ENCODE measurements at regions not wholly inside any gene's neighbourhood (a gene's known extent, or its start where the extent isn't known, plus 50 kb on each side); places are given as distances from the start of the nearest gene placed in this dataset.

DNA sequence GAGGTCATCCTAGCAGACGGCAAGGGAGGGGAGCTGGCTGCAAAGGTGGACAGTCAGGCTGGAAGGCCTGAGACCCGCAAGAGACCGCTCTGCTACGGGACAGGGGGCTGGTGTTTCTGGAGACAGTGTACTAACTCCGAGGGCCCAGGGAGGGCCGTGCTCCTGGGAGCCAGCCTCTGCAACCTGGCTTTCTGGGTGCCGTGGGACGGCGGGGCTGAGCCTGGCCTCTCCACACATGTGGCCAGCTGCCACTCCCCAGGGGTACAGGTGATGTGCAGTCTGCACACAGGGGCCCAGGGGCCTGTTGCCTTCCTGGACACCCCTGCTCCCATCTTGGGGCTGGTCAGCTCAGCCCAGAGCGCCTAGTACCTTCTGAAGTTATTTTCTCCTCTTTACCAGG, 92.2 kb downstream of the MRPL36 start:
- DNase-seq (ENCODE audit: low read depth in 4 of 4, low spot score in 1 of 4) = no peak

DNA sequence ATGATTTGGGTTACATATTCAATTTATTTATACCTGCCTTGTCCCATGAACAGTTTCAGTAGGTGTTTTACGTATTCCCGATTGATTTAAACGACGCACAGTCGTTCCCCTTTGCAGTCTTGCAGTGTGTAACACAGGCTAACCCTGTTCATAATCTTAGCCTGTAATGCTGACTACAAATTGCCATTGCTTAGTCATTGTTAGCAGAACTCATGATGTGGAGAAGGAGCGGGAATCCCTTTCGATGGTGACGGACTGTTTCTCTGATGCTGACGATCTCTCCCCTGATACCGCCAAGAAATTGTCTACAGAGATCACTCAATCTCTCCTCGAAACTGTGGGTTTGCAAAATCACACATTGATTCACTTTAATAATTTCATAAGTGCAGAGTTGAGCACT, 93.2 kb downstream of the MRPL36 start:
- no peak for DNase-seq (ENCODE audit: low read depth in 4 of 4, low spot score in 1 of 4)

DNA sequence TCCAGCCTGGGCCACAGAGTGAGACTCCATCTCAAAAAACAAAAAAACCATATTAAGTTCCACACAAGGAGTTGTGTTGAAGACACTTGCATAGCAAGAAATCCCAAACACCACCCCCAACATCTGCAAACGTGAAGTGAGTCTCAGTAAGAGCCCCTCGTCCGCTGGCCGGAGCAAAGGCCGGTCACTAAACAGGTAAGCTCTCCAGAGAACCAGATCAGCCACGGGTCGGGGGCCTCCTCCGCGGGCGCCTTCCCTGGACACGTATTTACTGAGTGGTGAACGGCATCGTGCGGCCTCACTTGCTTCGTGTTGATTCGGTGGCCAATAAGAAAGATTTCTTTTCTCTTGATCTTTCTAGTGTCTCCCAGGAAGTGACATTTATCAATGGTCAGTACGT, 93.6 kb downstream of the MRPL36 start:
- DNase-seq (ENCODE audit: low read depth in 4 of 4, low spot score in 1 of 4) = no peak

DNA sequence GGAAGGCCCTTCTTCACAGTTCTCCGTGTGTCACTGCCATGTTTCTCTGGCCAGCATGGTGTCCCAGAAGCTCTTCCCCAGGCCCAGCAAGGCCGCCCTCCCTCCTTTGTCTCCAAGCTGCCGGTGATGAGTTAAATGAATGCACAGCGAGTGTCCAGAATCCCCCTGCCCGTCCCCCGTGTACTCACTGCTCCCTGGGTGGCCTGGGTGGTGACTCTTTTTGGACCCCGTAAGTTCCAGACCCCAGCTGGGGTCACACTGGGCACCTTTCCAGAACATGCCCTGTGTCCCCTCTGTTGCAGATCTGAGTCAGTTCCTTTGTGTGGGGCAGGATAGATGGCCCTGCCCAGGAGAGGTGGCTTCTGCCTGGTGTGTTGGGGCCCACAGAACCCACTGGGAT, 95.0 kb downstream of the MRPL36 start:
- DNase-seq (ENCODE audit: low read depth in 4 of 4, low spot score in 1 of 4) = no peak

DNA sequence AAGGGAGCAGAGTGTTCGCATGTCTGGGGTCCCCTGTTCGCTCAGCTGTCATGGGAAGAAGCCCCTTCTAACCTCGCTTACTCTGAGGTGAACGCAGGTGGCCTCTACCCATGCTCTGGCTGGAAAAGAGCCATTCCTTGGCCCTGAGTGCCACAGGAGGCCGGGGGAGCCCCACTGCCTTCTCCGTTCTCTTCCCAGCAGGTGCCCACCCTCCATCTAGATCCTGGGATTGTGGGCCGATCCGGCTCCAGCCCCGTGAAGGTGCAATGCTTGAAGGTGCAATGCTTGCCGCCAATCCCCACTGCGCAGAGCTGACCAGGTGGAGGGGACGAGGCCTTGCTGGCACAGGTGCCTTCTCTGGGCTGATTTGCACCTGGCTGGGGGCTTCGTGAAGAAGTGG, 95.4 kb downstream of the MRPL36 start:
- DNase-seq (ENCODE audit: low read depth in 4 of 4, low spot score in 1 of 4) = no peak

DNA sequence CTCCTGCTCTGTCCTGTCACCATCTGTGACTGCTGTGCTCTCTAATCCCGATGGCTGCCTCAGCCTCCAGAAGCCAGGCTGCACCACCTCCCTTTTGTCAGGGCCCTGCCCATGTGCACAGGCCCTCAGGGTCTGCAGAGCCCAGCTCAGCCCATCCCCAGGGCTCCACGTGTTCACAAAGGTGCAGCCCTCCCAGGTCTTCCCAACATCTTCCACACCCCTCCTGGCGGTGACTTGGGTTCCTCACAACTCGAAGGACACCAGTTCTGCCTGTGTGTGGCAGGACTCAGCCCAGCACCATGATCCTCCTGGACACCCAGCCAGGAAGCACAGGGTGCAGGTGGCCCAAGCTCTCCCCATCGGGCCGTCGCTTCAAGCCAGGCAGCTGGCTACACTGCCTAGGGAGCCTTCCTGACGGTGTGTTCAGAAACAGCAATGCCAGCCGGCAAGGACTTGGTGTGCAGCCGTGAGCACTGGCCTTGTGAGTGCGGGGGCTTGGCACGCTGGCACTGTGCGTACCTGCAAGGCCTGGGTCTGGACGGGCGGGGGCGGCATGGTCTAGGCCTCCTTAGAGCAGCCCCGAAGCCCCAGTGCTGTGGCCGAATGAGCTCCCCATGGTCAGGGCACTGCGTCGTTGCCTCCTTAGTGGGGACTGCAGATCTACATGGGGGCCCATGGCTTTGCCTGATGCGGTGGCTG, 96.1 kb downstream of the MRPL36 start:
- no peak for DNase-seq (ENCODE audit: low read depth in 4 of 4, low spot score in 1 of 4)

DNA sequence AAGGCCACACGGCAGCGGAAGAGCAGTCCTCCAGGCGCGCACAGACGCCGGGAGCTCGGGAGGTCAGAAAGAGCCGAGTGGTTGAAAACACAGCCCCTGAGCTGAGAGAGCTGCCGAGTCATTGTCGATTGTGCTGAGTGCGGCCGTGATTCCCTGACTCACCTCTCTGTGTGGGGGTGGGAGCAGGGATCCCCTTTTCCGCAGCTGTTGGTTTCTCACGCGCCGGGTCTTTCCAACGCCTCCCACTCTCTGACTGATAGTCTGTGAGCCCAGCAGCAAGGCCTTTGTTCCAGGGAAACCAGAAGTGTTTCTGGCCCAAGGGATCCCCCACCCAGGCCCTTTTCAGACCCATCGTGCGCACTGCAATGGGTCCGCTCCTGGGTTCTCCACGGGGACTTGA, 97.3 kb downstream of the MRPL36 start:
- no peak for DNase-seq (ENCODE audit: low read depth in 4 of 4, low spot score in 1 of 4)

DNA sequence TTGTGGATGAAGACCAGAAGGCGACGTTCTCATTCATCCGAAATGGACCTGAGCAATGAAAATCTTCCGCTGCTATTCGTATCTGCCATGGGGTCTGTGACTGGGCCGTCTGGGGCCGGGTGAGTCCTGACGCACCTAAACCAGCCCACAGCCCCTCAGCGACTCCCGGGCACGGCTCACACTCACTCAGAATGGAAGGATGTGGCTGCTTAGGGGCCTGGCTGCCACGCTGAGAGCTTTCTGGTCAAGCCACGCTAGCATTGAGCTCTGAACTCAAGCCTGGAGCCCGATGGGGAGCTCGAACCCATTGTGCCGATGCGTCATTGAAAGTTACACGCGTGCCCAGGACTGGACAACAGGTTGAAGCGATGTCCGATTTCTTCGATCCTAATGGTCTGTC, 97.8 kb downstream of the MRPL36 start:
- DNase-seq (ENCODE audit: low read depth in 4 of 4, low spot score in 1 of 4) = no peak

DNA sequence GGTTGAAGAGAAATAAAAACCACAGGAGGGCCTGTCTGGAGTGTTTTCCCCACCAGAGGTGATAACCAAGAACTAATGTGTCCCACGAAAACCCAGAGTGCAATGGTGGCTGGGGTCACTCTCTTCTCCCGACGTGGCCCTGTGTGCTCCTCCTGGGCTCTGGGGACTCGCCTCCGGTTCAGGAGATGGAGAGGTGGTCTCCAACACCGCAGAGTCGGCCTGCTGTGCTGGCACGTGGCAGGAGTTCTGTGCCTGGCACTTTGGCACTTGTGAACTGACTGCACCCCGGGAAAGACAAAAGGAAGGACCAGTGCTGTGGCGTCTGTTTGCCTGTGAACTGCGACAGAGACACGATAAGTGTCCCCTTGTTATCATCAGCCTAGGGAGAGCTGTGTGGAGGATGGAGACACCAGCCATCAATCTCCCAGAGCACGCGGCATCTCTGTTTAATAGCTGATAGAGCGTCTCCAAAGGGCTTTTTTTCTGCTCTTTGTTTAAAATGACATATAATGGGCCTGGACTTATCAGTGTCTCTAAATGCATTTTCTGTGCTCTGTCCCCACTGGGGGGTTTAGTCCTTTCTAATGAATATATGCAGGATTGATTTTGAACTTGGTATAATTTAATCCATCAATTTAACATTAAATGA, 98.3 kb downstream of the MRPL36 start:
- DNase-seq (ENCODE audit: low read depth in 4 of 4, low spot score in 1 of 4) = no peak

DNA sequence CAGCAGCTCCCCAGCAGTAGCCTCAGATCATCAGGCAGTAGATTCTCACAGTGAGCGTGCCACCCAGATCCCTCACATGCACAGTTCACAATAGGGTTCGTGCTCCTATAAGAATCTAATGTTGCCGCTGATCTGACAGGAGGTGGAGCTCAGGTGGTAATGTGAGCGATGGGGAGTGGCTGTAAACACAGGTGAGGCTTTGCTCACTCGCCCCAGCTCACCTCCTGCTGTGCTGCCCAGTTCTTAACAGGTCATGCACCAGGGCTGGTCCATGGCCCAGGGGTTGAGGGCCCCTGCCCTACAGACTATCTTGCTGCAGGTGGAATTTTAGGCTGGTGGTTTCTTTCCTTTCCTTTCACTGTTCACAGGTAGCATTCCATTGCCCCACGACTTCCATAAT, 100.2 kb downstream of the MRPL36 start:
- no peak for DNase-seq (ENCODE audit: low read depth in 4 of 4, low spot score in 1 of 4)

DNA sequence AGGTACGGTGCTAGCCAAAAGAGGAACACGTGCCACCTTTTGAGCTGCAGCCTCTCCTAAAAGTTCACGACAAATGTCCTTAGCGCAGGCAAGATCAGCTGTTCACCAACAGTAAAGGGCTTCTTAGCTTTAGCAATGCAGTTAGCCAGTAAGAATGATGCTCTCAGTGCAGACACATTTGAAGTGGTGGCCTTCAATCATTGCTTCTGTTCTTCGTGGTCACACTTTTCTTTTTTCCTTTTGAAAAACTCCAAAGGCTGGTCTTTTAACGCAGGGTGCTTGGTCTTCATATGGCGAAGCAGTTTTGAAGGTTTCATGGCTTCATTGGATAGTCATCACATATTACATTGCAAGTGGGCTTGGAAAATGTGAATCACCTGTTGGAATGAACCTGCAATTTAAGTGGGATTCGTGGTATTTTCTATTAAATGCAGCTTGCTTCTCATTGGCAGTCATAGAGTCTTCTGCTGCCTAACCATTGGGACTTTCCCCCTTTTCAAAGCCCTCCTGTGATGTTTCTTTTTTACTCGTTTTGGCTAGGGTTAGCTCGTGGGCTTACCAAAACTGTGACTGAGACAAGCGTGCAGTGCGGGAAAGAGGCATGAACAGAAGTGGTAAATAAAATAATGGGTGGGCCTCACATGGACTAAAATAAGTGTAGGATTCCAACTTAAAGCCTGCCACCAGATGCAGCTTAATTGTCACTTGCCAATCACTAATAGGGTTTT, 100.9 kb downstream of the MRPL36 start:
- no peak for DNase-seq (ENCODE audit: low read depth in 4 of 4, low spot score in 1 of 4)

DNA sequence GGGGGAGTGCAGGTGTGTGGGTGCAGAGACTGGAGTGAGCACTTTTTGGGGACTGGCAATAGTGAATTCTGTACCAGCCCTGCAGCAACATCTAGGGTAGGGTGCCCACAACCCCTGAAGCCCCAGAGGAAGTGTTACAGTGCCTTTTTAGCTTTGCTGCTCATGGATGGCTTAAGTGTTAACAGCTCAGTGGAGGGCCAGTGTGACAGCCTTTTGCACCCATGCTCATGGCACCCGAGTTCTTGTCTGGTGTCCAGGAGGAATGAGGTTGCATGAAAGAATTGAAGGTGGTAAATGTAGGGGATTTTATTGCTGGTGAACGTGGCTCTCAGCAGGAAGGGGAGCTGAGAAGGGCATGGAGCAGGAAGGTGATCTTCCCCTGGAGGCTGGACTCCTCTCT, 107.3 kb downstream of the MRPL36 start:
- DNase-seq (ENCODE audit: low read depth in 4 of 4, low spot score in 1 of 4) = no peak

DNA sequence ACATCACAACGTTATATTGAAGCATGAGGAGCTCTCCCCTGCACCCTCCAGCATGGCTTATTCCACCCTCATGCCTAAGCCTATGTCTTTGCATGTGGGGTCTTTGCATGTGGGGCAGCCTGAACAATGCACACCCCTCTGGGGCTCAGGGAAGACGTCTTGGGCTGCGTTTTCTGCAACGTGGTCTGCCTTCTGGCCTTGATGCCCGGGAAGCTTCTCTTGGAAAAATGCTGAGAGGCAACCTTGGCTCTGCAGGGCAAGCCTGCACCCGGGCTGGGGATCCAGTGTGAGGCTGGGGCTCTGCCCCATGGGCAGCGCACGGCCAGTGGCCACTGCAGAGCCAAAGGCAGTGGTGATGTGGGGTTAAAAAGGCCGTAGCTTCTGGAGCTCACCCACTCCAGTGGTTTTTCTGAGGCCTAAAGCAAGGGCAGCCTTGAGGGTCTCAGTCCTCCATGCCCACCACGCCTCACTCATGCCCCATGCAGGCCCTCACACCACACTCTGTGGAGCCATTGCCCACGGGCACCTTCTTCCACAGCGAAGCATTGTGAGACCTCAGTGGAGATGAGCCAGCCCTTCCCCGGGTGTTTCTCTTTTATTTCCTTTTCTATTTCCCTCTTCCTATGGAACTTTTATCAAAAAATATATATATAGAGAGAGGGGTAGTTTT, 112.2 kb downstream of the MRPL36 start:
- DNase-seq (ENCODE audit: low read depth in 4 of 4, low spot score in 1 of 4) = no peak

DNA sequence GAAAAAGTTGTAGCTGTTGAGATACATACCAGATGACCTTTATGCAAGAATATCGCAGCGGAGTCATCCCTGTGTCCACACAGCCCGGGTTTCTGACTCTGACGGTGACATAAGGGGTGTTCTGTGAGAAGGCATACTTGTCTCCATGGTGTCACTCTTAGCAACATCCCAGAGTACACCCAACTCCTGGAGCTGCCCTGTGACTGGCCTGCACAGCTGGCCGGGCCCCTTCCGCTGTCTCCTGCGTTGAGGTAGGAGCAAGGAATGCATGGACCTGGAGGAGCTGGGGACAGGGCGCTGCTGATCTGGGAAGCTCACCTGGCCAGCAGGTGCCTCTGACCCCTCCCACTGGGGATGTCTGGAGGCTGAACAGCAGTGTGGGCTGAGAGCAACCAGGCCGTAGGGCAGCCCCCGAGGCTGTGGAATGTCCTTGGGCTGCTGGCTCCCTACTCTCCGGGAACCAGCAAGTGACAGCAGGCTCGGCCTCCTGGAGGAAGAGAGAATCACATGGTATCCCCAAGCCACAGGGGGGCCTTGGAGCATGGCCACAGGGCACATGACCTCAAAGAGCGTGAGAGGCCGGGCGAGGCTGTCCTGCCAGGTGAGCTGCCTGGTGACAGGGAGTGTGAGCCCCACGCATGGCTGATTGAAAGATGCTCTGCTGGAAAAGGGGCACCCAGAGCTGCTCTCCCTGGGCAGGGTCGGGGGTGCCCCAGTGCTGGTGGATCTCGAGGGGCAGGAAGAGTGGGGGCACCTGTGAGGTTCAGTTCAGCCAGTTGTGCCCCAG, 113.4 kb downstream of the MRPL36 start:
- no peak for DNase-seq (ENCODE audit: low read depth in 4 of 4, low spot score in 1 of 4)

DNA sequence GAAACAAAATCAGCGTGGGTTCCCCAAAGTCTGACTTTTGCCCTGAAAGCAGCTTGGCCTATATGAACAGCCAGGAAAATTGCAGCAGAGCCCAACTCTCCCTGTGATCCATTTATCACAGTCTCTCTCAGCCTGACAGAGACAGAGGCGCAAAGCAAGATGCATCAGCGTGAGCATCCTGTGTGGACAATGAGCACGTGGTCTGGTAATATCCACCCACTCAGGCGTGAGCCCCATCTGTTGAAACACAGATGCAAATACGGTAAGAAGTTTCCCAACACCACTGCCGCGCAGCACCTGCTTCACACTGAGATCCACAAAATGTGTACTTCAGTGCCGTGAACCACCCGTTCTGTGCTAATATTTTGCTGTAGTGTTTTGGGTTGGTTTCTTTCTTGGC, 114.6 kb downstream of the MRPL36 start:
- no peak for DNase-seq (ENCODE audit: low read depth in 4 of 4, low spot score in 1 of 4)

DNA sequence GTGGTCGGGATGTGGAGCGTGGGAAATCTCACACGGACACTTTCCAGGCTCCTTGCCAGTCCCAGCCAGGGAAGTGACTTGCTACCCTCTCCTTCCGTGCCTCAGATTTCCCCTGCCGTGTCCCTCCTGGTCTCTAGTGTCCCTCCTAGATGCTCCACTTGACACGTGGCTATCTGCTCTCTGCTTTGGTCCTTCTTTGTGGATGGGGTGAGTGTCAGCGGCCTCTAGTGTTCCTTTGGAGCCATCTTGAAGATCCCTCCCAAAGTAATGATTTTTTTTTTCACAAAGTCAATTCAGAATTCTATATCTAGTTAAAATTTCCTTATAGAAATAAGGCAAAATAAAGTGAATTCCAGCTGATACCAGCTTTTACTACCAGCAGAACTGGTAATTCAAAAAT, 117.7 kb downstream of the MRPL36 start:
- no peak for DNase-seq (ENCODE audit: low read depth in 4 of 4, low spot score in 1 of 4)

DNA sequence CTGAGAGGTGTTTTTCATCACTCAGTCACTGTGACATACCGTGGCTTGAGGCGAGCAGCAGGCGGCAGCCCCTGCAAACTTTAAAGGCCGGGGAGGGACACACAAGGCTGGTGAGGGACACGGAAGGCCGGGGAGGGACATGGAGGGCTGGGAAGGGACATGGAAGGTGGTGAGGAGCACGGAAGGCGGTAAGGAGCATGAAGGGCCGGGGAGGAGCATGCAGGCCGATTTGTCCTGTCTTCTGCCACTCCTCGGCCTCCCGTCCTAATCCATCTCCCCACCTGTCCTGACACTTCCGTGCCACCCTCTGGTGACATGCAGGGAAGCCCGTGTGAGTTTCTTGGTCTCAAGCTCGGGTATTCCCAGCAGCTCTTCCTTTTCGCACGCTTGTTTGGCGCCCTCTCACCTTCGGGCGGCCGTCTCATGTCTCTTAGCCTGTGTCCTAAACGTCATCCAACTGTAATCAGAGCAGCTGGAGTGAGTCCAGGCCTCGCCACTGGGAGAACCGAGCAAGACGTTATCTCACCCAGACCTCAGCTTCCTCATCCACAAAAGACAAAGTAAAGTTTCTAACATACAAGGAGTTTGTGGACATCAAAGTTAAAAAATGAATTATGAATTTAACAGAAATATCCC, 126.5 kb downstream of the MRPL36 start:
- DNase-seq (ENCODE audit: low read depth in 4 of 4, low spot score in 1 of 4) = no peak

DNA sequence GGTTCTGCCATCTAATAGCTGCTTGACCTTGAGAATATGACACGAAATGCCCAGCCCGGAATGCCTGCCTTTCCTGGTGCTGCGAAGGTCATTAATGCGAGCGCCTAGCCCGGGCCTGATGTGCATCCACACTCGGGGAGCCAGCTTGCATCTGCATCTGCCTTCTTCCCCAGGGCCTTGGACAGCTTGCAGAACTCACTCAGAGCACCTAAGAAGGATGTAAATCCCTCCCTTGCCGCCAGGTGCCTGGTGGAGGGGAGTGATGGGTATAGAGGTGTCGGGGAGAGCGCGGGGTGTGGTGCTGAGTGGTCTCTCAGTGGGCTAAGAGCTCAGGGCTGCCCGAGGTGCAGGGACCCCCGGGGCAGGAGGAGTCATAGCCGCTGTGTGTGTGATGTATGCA, 127.2 kb downstream of the MRPL36 start:
- no peak for DNase-seq (ENCODE audit: low read depth in 4 of 4, low spot score in 1 of 4)

DNA sequence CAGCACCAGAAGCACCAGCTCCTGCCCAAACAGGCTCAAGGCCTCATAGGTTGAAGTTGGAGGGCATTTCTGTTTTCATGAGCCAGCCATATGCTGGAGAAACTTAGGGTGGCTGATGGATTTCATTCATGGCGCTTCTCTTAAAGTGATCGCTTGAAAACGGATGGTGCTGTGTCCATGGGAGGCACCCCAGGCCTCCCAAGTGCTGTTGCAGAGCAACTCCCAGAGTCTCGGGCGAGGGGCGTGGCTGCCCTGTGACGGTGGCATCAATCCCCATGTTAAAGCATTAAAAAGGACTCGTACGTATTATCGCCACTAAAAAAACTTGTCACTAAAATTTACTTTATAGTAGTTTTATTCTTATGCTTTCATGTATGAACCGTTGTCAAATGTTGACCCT, 128.3 kb downstream of the MRPL36 start:
- no peak for DNase-seq (ENCODE audit: low read depth in 4 of 4, low spot score in 1 of 4)

DNA sequence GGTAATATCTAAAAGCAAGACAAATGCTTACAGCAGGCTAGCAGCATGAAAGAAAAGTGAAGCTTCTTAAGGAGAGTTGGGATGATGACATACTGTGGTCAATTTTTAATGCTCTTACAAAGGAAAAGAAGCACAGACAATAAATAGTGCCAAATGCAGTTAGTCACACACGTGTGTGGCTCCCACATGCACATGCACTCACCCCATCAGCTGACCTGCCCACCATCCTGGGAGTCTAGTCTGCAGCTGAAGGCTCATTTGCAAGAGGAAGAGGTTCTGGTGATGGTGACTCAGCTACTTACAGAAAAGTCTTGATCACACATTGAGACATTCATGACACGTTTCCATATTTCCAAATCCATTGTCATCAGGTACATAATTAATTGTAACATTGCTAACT, 129.3 kb downstream of the MRPL36 start:
- DNase-seq (ENCODE audit: low read depth in 4 of 4, low spot score in 1 of 4) = no peak

Measured in stimulated activated CD4-positive, alpha-beta T cell treated with anti-CD3 and anti-CD28 coated beads, Interleukin-1b, Interleukin-23, amount 100 ng/mL, for 24 hours (primary cell).